Cardiac fibroblast (primary cell): ENCODE measurements at regions not wholly inside any gene's neighbourhood (a gene's known extent, or its start where the extent isn't known, plus 50 kb on each side); places are given as distances from the start of the nearest gene placed in this dataset.

ENCODE experiments used
- DNase-seq, 2 donors: peaks; one replicate each; pipeline versions ENCODE4 v3.0.0 to v3.0.0-alpha.2; 2010; ENCODE audit warnings: low read depth in 2 of 2
- H3K4me3 ChIP-seq, 2 donors: replicated peaks in 1 of 2; 1 replicate in 1 of 2; 2 replicates in 1 of 2; pipeline ENCODE4 v1.5.1; 2011; ENCODE audit warnings: low read depth in 2 of 2, low read length in 2 of 2, mild to moderate bottlenecking in 2 of 2, moderate library complexity in 1 of 2
- CTCF ChIP-seq: IDR thresholded peaks from one replicate; pipeline ENCODE4 v1.5.1; 2011; ENCODE audit warnings: low read depth, mild to moderate bottlenecking, low read length, inconsistent platforms

GRCh38 chr11:44498089-44498871 is 67.2 kb upstream of the CD82 start:
- TF ChIP-seq CTCF = no peak
- no peak overlapping the region for H3K4me3 ChIP-seq
- no peak for DNase-seq

GRCh38 chr11:44502506-44502905 is 63.0 kb upstream of the CD82 start:
- no peak for TF ChIP-seq CTCF
- no peak overlapping the region for H3K4me3 ChIP-seq
- no peak for DNase-seq

- no peak overlapping the region for H3K4me3 ChIP-seq
- no peak for TF ChIP-seq CTCF
- peak; percentile 36 to 89 for DNase-seq
Observed at GRCh38 chr11:44505581-44506054, 59.8 kb upstream of the CD82 start.

GRCh38 chr11:44506375-44507016 is 59.0 kb upstream of the CD82 start:
- no peak overlapping the region for H3K4me3 ChIP-seq
- DNase-seq = no peak
- no peak for TF ChIP-seq CTCF

GRCh38 chr11:44507491-44507890 is 58.0 kb upstream of the CD82 start:
- no peak for TF ChIP-seq CTCF
- no peak overlapping the region for H3K4me3 ChIP-seq
- DNase-seq = no peak

- DNase-seq = no peak
- no peak overlapping the region for H3K4me3 ChIP-seq
- no peak for TF ChIP-seq CTCF
Observed at GRCh38 chr11:44507896-44508445, 57.5 kb upstream of the CD82 start.
